ENCODE measurements at regions not wholly inside any gene's neighbourhood (a gene's known extent, or its start where the extent isn't known, plus 50 kb on each side); places are given as distances from the start of the nearest gene placed in this dataset.
"Not testable (repeated sequence)": the region's sequence is repeated elsewhere in the genome, so short reads cannot be mapped to it uniquely, and the experiment has no call there.

GRCh38 chr16:29232811-29233704 lies 173.5 kb downstream of the NPIPB11 start:
- peak overlapping the region in 1 of 7 donors; percentile 26 for H3K27ac Mint-ChIP-seq
- 94% methylated on average over 22 of the region's 30 CpGs for WGBS (ENCODE audit: insufficient coverage)

GRCh38 chr16:29232160-29232705 lies 174.3 kb downstream of the NPIPB11 start:
- H3K27me3 ChIP-seq (ENCODE audit: control insufficient read depth in 2 of 2, insufficient read depth in 2 of 2, low read length in 2 of 2); H3K4me2 ChIP-seq (replicated peaks; ENCODE audit: extremely low read depth, low read length, poor library complexity, severe bottlenecking); H3K9me3 ChIP-seq (replicated peaks in 1 of 2; ENCODE audit: control insufficient read depth in 1 of 2, insufficient read depth in 1 of 2, low read length in 2 of 2); H3K36me3 ChIP-seq (replicated peaks in 1 of 2; ENCODE audit: control insufficient read depth in 1 of 2, insufficient read depth in 2 of 2, low read length in 2 of 2); H3K4me3 ChIP-seq (replicated peaks in 1 of 3; ENCODE audit: low read depth in 2 of 3, low read length in 3 of 3); intact Hi-C loops (cut with micrococcal nuclease); H3K27ac ChIP-seq (ENCODE audit: low read depth in 1 of 2, low read length in 2 of 2); H3K4me1 Mint-ChIP-seq; H3K4me3 Mint-ChIP-seq; H4K20me1 ChIP-seq (ENCODE audit: insufficient read depth, low read length); H3K79me2 ChIP-seq (ENCODE audit: insufficient read depth, low read length); H3K4me1 ChIP-seq (ENCODE audit: control insufficient read depth in 1 of 2, insufficient read depth in 2 of 2, low read length in 2 of 2); H3K9me3 Mint-ChIP-seq; H2AFZ ChIP-seq (ENCODE audit: insufficient read depth, low read depth, low read length, poor library complexity, severe bottlenecking); DNase-seq; H3K9ac ChIP-seq (ENCODE audit: insufficient read depth, low read length, poor library complexity, severe bottlenecking); H3K27me3 Mint-ChIP-seq (ENCODE audit: low read depth in 3 of 3): not testable (repeated sequence)
- WGBS (ENCODE audit: insufficient coverage) = 95% methylated on average over 4 of the region's 10 CpGs
- Mint-ChIP-seq H3K36me3 (peaks cover 20 to 59% of the 10 kb centered on the region in 2 donors), H3K27ac (peak overlapping the region in 1 of 7 donors; percentile 77)

More at GRCh38 chr16:29232811-29233704, 173.5 kb downstream of the NPIPB11 start:
- H3K27me3 Mint-ChIP-seq (ENCODE audit: low read depth in 3 of 3) = no peaks in the 10 kb centered on the region
- H2AFZ ChIP-seq (ENCODE audit: insufficient read depth, low read depth, low read length, poor library complexity, severe bottlenecking) = no peak overlapping the region
- no peaks in the 10 kb centered on the region for H3K9me3 ChIP-seq (replicated peaks in 1 of 2; ENCODE audit: control insufficient read depth in 1 of 2, insufficient read depth in 1 of 2, low read length in 2 of 2)
- no peak overlapping the region for H3K27ac ChIP-seq (ENCODE audit: low read depth in 1 of 2, low read length in 2 of 2)
- peaks cover 0 to 3% (median 0%) of the 10 kb centered on the region in 7 donors for H3K9me3 Mint-ChIP-seq
- H3K4me3 ChIP-seq (replicated peaks in 1 of 3; ENCODE audit: low read depth in 2 of 3, low read length in 3 of 3) = no peak overlapping the region
- peaks cover 4% of the 10 kb centered on the region for H3K4me1 Mint-ChIP-seq
- no peak overlapping the region for H3K9ac ChIP-seq (ENCODE audit: insufficient read depth, low read length, poor library complexity, severe bottlenecking)
- H3K4me3 Mint-ChIP-seq = no peak overlapping the region
- intact Hi-C loops (cut with micrococcal nuclease) = no loop called here
- peaks cover 7 to 8% of the 10 kb centered on the region in 2 donors for H3K36me3 ChIP-seq (replicated peaks in 1 of 2; ENCODE audit: control insufficient read depth in 1 of 2, insufficient read depth in 2 of 2, low read length in 2 of 2)
- H3K27me3 ChIP-seq (ENCODE audit: control insufficient read depth in 2 of 2, insufficient read depth in 2 of 2, low read length in 2 of 2) = no peaks in the 10 kb centered on the region
- H3K4me1 ChIP-seq (ENCODE audit: control insufficient read depth in 1 of 2, insufficient read depth in 2 of 2, low read length in 2 of 2) = peaks cover 0 to 4% of the 10 kb centered on the region in 2 donors
- TF ChIP-seq CTCF (IDR thresholded peaks at IDR 0.05) = no peak
- no peak for DNase-seq
- H3K4me2 ChIP-seq (replicated peaks; ENCODE audit: extremely low read depth, low read length, poor library complexity, severe bottlenecking) = no peak overlapping the region
- H3K36me3 Mint-ChIP-seq = peaks cover 20 to 59% of the 10 kb centered on the region in 2 donors
- H3K79me2 ChIP-seq (ENCODE audit: insufficient read depth, low read length) = no peaks in the 10 kb centered on the region
- no peaks in the 10 kb centered on the region for H4K20me1 ChIP-seq (ENCODE audit: insufficient read depth, low read length)
